DOHH2 (cell line): ENCODE measurements at regions not wholly inside any gene's neighbourhood (a gene's known extent, or its start where the extent isn't known, plus 50 kb on each side); places are given as distances from the start of the nearest gene placed in this dataset.

Source experiments
- H3F3A ChIP-seq: fragments of 200-600 bp; sonication (generic), shearing (Covaris generic); 2 replicates; pipeline ENCODE4 v1.6.0; 2016; ENCODE audit warnings: antibody characterized with exemption, mild to moderate bottlenecking; ENCODE audit not compliant: control insufficient read depth, insufficient read depth
- H3K27ac ChIP-seq: fragments of 200-600 bp; sonication (generic); 2 replicates; pipeline ENCODE4 v1.5.1; 2014; ENCODE audit warnings: low read depth, mild to moderate bottlenecking, low read length, moderate library complexity
- H3K27me3 ChIP-seq: fragments of 200-600 bp; sonication (generic); 2 replicates; pipeline ENCODE4 v1.6.1; 2014; ENCODE audit warnings: mild to moderate bottlenecking, low read length, mixed read lengths; ENCODE audit not compliant: control insufficient read depth
- H3K36me3 ChIP-seq: fragments of 200-600 bp; sonication (generic); 2 replicates; pipeline ENCODE4 v1.6.1; 2014; ENCODE audit warnings: mild to moderate bottlenecking, low read length, moderate library complexity, mixed read lengths; ENCODE audit not compliant: control insufficient read depth
- H3K4me1 ChIP-seq: fragments of 200-600 bp; sonication (generic); 2 replicates; pipeline ENCODE4 v1.6.1; 2014; ENCODE audit warnings: mild to moderate bottlenecking, low read length, mixed read lengths; ENCODE audit not compliant: control insufficient read depth
- H3K4me2 ChIP-seq: fragments of 200-600 bp; sonication (generic); 2 replicates; pipeline ENCODE4 v1.6.0; 2014; ENCODE audit warnings: mild to moderate bottlenecking, low read length, moderate library complexity
- H3K4me3 ChIP-seq: fragments of 200-600 bp; sonication (generic); 2 replicates; pipeline ENCODE4 v1.5.1; 2014; ENCODE audit warnings: mild to moderate bottlenecking, low read length, mixed read lengths
- H3K79me2 ChIP-seq: fragments of 200-600 bp; sonication (generic); 2 replicates; pipeline ENCODE4 v1.6.1; 2014; ENCODE audit warnings: mild to moderate bottlenecking, low read length, mixed read lengths; ENCODE audit not compliant: control insufficient read depth
- H3K9me2 ChIP-seq: fragments of 200-600 bp; sonication (generic); replicated peaks from 2 replicates; pipeline ENCODE4 v1.6.1; 2014; ENCODE audit warnings: mild to moderate bottlenecking, low read length, mixed read lengths; ENCODE audit not compliant: control insufficient read depth
- H3K9me3 ChIP-seq: fragments of 200-600 bp; sonication (generic); 2 replicates; pipeline ENCODE4 v1.6.1; 2014; ENCODE audit warnings: antibody characterized with exemption, low read length, mixed read lengths; ENCODE audit not compliant: control insufficient read depth, insufficient read depth
- H4K20me1 ChIP-seq: fragments of 200-600 bp; sonication (generic); 2 replicates; pipeline ENCODE4 v1.6.0; 2014; ENCODE audit warnings: low read depth, mild to moderate bottlenecking, antibody characterized with exemption, low read length, moderate library complexity; ENCODE audit not compliant: control insufficient read depth, insufficient read depth
- CTCF ChIP-seq: fragments of 200-600 bp; sonication (generic); IDR thresholded peaks from one replicate; pipeline ENCODE4 v1.5.1; 2014; ENCODE audit warnings: antibody characterized with exemption, mild to moderate bottlenecking, low read depth, low read length; ENCODE audit not compliant: poor library complexity, severe bottlenecking
- EZH2phosphoT487 ChIP-seq: fragments of 200-600 bp; sonication (generic); IDR thresholded peaks from 2 replicates; pipeline ENCODE4 v1.6.1; 2017; ENCODE audit warnings: borderline replicate concordance, mild to moderate bottlenecking, antibody characterized with exemption, low read length, moderate library complexity, mixed read lengths

- Histone ChIP-seq H3K27me3 (no peaks in the 10 kb centered on the region), H3K4me3 (no peak overlapping the region), H3K9me2 (no peaks in the 10 kb centered on the region), H3K9me3 (no peaks in the 10 kb centered on the region), H3K4me1 (no peaks in the 10 kb centered on the region), H3F3A (no peaks in the 10 kb centered on the region), H4K20me1 (no peaks in the 10 kb centered on the region), H3K4me2 (no peak overlapping the region), H3K27ac (no peak overlapping the region), H3K36me3 (no peaks in the 10 kb centered on the region), H3K79me2 (no peaks in the 10 kb centered on the region)
- TF ChIP-seq EZH2phosphoT487 (no peak), CTCF (no peak)
Measured at GRCh38 chr2:238601433-238602222, 174.9 kb downstream of the ASB1 start.

- Histone ChIP-seq H4K20me1 (no peaks in the 10 kb centered on the region), H3K4me1 (no peaks in the 10 kb centered on the region), H3K27me3 (no peaks in the 10 kb centered on the region)
Measured at GRCh38 chr2:238602223-238602960, 175.7 kb downstream of the ASB1 start.

GRCh38 chr2:238603596-238603995 is 176.9 kb downstream of the ASB1 start:
- Histone ChIP-seq H3K4me1 (no peaks in the 10 kb centered on the region), H3K79me2 (no peaks in the 10 kb centered on the region), H3K27me3 (no peaks in the 10 kb centered on the region), H3F3A (no peaks in the 10 kb centered on the region), H3K36me3 (no peaks in the 10 kb centered on the region), H3K27ac (no peak overlapping the region), H3K4me2 (no peak overlapping the region), H3K4me3 (no peak overlapping the region), H4K20me1 (no peaks in the 10 kb centered on the region), H3K9me3 (no peaks in the 10 kb centered on the region), H3K9me2 (no peaks in the 10 kb centered on the region)
- TF ChIP-seq CTCF (no peak), EZH2phosphoT487 (no peak)

More at GRCh38 chr2:238602223-238602960, 175.7 kb downstream of the ASB1 start:
- H3K9me2 ChIP-seq = no peaks in the 10 kb centered on the region
- H3K27ac ChIP-seq = no peak overlapping the region
- no peak overlapping the region for H3K4me2 ChIP-seq
- H3K36me3 ChIP-seq = no peaks in the 10 kb centered on the region
- no peaks in the 10 kb centered on the region for H3K9me3 ChIP-seq
- no peak for TF ChIP-seq CTCF
- TF ChIP-seq EZH2phosphoT487 = no peak
- H3F3A ChIP-seq = no peaks in the 10 kb centered on the region
- H3K4me3 ChIP-seq = no peak overlapping the region
- no peaks in the 10 kb centered on the region for H3K79me2 ChIP-seq
